CD4-positive, alpha-beta T cell (primary cell): ENCODE measurements at regions not wholly inside any gene's neighbourhood (a gene's known extent, or its start where the extent isn't known, plus 50 kb on each side); places are given as distances from the start of the nearest gene placed in this dataset.

Source experiments
- ATAC-seq: fragments of 200-7000 bp; cut with Tn5 transposase; one replicate; pipeline ENCODE4 v1.10.0; 2022; ENCODE audit warnings: mild to moderate bottlenecking; ENCODE audit not compliant: poor library complexity
- CTCF ChIA-PET: fragments of 350-600 bp; sonication (Branson Sonifier 250); formaldehyde crosslinking; loops from one replicate; lab custom pipeline; 2021; ENCODE audit warnings: antibody characterized with exemption, inconsistent platforms; lab: Charles Lee
- POLR2A ChIA-PET: fragments of 350-600 bp; sonication (Branson Sonifier 250); formaldehyde crosslinking; loops from one replicate; lab custom pipeline; 2021; ENCODE audit warnings: antibody characterized with exemption, inconsistent platforms; lab: Charles Lee
- DNase-seq, 14 experiments: peaks; one replicate each; pipeline ENCODE4 v3.0.0-alpha.2; 2013 to 2020; ENCODE audit warnings: mixed read lengths in 2 of 14
- H3K27ac ChIP-seq, 2 donors: one replicate each; pipeline versions ENCODE4 v1.5.1 to v1.7.0; 2013; ENCODE audit warnings: low read length in 2 of 2, low read depth in 1 of 2, mild to moderate bottlenecking in 1 of 2
- H3K27me3 ChIP-seq, 2 experiments: 1 replicate in 1 of 2; 2 replicates in 1 of 2; pipeline versions ENCODE4 v1.6.1 to v1.7.0; 2013; ENCODE audit warnings: low read length in 2 of 2, control low read depth in 1 of 2, mild to moderate bottlenecking in 1 of 2, moderate library complexity in 1 of 2; ENCODE audit not compliant: insufficient read depth in 2 of 2, control insufficient read depth in 1 of 2
- H3K36me3 ChIP-seq: one replicate; pipeline ENCODE4 v1.6.1; 2013; ENCODE audit warnings: low read length, control low read depth; ENCODE audit not compliant: insufficient read depth
- H3K4me1 ChIP-seq: one replicate; pipeline ENCODE4 v1.6.1; 2013; ENCODE audit warnings: low read length, control low read depth; ENCODE audit not compliant: insufficient read depth
- H3K4me3 ChIP-seq: one replicate; pipeline ENCODE4 v1.5.1; 2013; ENCODE audit warnings: mild to moderate bottlenecking, low read length, moderate library complexity
- H3K9me3 ChIP-seq, 2 experiments: 1 replicate in 1 of 2; 2 replicates in 1 of 2; pipeline versions ENCODE4 v1.6.1 to v1.7.0; 2013; ENCODE audit warnings: low read length in 2 of 2, mild to moderate bottlenecking in 2 of 2, control low read depth in 1 of 2, moderate library complexity in 1 of 2; ENCODE audit not compliant: control insufficient read depth in 1 of 2, insufficient read depth in 1 of 2
- H3K27ac Mint-ChIP-seq: one replicate; pipeline ENCODE4 v1.8.0; 2020; ENCODE audit warnings: mixed read lengths
- H3K27me3 Mint-ChIP-seq: one replicate; pipeline ENCODE4 v1.8.0; 2021; ENCODE audit warnings: mixed read lengths
- H3K36me3 Mint-ChIP-seq: one replicate; pipeline ENCODE4 v1.8.0; 2021; ENCODE audit warnings: low read depth, mixed read lengths
- H3K4me1 Mint-ChIP-seq: one replicate; pipeline ENCODE4 v1.8.0; 2021; ENCODE audit warnings: low read depth, mixed read lengths
- H3K4me3 Mint-ChIP-seq: one replicate; pipeline ENCODE4 v1.8.0; 2020; ENCODE audit warnings: mild to moderate bottlenecking, mixed read lengths
- H3K9me3 Mint-ChIP-seq: one replicate; pipeline ENCODE4 v1.8.0; 2020; ENCODE audit warnings: mixed read lengths
- CTCF ChIP-seq: fragments of 200-600 bp; IDR thresholded peaks from one replicate; pipeline ENCODE4 v1.8.0; 2022; ENCODE audit warnings: antibody characterized with exemption, mild to moderate bottlenecking
- intact Hi-C, 2 experiments: fragments of 100-400 bp; cut with DNase I in 1 of 2; cut with micrococcal nuclease in 1 of 2; formaldehyde crosslinking; loops; one replicate each; pipeline versions ENCODE4 v1.15.1 to v1.9.0; 2023 to 2025; cut with DNase I, micrococcal nuclease

GRCh38 chr16:86758932-86759331 lies 180.6 kb downstream of the FOXL1 start:
- Histone ChIP-seq H3K27me3 (peaks cover 7 to 12% of the 10 kb centered on the region in 2 experiments), H3K4me1 (no peaks in the 10 kb centered on the region), H3K4me3 (no peak overlapping the region), H3K36me3 (no peaks in the 10 kb centered on the region), H3K9me3 (peaks cover 0 to 10% of the 10 kb centered on the region in 2 experiments), H3K27ac (no peak overlapping the region)
- H3K4me1 Mint-ChIP-seq: no peaks in the 10 kb centered on the region
- DNase-seq (no peak), ATAC-seq (no peak)
- peaks cover 40% of the 10 kb centered on the region for H3K27me3 Mint-ChIP-seq
- intact Hi-C loops: no loop called here
- H3K4me3 Mint-ChIP-seq: no peak overlapping the region
- H3K9me3 Mint-ChIP-seq: no peaks in the 10 kb centered on the region
- H3K27ac Mint-ChIP-seq: no peak overlapping the region
- no peaks in the 10 kb centered on the region for H3K36me3 Mint-ChIP-seq
- no peak for TF ChIP-seq CTCF
- ChIA-PET CTCF (no interaction called here), POLR2A (no interaction called here)

GRCh38 chr16:86761111-86762031 lies 183.0 kb downstream of the FOXL1 start:
- ATAC-seq (no peak), DNase-seq (peak; percentile 4 to 52 (median 14))
- intact Hi-C loops: no loop called here
- Histone ChIP-seq H3K27ac (no peak overlapping the region), H3K4me1 (no peaks in the 10 kb centered on the region), H3K27me3 (peaks cover 7 to 12% of the 10 kb centered on the region in 2 experiments), H3K36me3 (no peaks in the 10 kb centered on the region), H3K4me3 (no peak overlapping the region), H3K9me3 (peaks cover 0 to 10% of the 10 kb centered on the region in 2 experiments)
- Mint-ChIP-seq H3K4me1 (no peaks in the 10 kb centered on the region), H3K27ac (no peak overlapping the region), H3K36me3 (no peaks in the 10 kb centered on the region), H3K4me3 (no peak overlapping the region), H3K27me3 (peaks cover 52% of the 10 kb centered on the region), H3K9me3 (no peaks in the 10 kb centered on the region)
- ChIA-PET POLR2A (no interaction called here), CTCF (no interaction called here)
- peak; percentile 65 for TF ChIP-seq CTCF

- Histone ChIP-seq H3K9me3 (peaks cover 0 to 10% of the 10 kb centered on the region in 2 experiments), H3K4me1 (no peaks in the 10 kb centered on the region), H3K27me3 (peaks cover 4 to 12% of the 10 kb centered on the region in 2 experiments), H3K4me3 (no peak overlapping the region), H3K36me3 (no peaks in the 10 kb centered on the region), H3K27ac (no peak overlapping the region)
- Mint-ChIP-seq H3K27ac (no peak overlapping the region), H3K9me3 (no peaks in the 10 kb centered on the region), H3K4me1 (no peaks in the 10 kb centered on the region), H3K4me3 (no peak overlapping the region), H3K36me3 (no peaks in the 10 kb centered on the region), H3K27me3 (peaks cover 52% of the 10 kb centered on the region)
- ATAC-seq (no peak), DNase-seq (no peak)
- intact Hi-C loops: no loop called here
- no peak for TF ChIP-seq CTCF
- POLR2A ChIA-PET: no interaction called here
- CTCF ChIA-PET: no interaction called here
These were observed 183.7 kb downstream of the FOXL1 start for GRCh38 chr16:86762095-86762494.
